IPS-11a (cell line): ENCODE measurements at regions not wholly inside any gene's neighbourhood (a gene's known extent, or its start where the extent isn't known, plus 50 kb on each side); places are given as distances from the start of the nearest gene placed in this dataset.

Source experiments
- H3K4me3 ChIP-seq: one replicate; pipeline ENCODE4 v1.5.1; 2013; ENCODE audit warnings: low read depth, low read length, control low read depth

DNA sequence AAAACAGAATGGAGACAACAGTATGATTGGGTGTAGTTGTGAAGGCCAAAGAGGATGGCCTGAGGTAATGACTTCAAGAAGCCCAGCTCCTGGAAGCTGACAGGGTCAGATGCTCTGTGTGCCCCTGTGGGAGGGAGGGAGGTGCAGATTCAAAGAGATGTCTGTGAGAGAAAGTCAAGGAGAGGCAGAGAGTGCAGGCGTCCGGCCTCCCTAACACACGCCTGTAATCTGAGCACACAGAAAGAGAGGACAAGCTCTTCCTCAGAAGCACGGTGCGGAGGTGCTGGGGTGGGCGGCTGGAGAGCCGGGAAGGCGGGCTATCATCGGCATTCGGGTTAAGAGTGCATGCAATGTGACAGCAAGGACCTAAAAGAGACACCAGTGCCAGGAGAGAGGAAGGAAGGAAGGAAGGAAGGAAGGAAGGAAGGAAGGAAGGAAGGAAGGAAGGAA is 238.2 kb upstream of the HES1 start:
- H3K4me3 ChIP-seq, result no peak overlapping the region

DNA sequence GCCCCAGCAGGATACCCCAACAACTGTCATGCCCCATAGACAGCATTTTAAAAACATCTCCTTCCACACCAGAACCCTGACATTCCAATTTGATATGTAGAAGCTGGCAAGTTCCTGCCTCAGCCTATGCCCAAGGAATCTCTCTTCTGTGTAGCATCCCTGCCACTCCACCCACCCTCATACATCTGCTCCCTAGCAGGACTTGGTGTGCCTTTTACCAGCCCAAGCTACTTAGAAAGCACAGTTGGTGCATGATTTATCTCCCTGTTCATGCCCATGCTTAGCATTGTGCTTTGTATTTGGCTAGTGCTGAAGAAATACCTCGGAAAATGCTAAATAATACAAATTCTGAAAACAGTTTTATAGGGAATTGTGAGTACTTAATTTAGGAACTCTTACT is 236.9 kb upstream of the HES1 start:
- H3K4me3 ChIP-seq, result no peak overlapping the region

DNA sequence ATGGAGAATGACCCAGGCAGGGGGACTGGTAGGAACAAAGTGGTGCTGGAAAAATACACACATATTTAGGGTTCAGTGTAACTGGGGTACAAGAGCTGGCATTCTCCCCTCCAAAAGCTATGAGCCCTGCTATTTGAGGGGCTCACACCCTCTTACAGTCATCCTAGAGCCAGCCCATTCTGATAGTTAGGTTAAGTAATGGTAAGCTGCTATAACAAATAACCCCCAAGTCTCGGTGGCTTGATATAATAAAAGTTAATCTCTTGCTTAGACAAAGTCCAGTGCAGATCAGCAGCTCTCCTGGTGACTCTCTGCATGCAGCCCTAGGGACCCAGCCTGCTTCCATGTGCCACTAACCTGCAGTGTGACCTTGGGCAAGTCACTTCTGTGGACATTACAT is 234.9 kb upstream of the HES1 start:
- no peak overlapping the region for H3K4me3 ChIP-seq

DNA sequence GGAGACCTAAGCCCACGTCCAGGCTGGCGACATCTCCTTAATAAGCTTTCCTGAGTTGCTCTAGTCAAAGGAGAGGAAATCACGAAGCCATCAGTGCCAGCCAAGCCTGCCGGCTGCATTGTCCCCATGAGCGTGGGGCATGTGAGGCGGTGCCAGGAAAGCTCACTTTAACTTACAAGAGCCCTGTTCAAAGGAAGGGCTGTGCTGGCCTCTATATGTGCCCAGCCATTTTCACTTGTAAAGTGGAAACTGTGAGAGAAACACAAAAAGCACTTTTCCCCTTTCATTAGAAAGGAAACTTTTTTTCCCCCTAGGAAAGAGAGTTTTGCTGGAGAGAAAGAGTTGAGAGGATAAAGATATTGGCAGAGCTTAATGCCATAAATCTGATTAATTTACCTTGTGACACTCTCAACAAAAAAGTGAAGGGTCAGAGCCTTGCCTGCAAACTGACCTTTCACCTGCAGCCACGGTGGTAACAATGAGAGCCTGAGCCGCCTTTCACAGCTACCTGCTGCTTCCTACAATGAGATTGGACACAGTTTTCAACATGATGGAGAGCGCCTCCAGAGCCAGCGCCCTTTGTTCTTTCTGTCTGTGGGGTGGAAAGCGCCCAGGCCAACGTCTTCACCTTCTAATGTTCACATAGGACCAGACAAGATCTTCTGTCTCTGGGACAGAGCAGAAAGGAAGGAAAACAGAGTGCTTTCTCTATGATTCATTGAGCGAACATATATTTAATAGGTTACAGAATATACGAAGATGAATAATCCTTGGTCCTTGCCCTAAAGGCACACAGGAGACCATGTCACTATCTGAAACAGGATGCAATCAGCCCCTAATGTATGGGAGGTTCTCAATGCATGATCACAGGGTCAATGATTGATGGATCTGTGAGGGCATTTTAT is 233.1 kb upstream of the HES1 start:
- H3K4me3 ChIP-seq, result no peak overlapping the region

DNA sequence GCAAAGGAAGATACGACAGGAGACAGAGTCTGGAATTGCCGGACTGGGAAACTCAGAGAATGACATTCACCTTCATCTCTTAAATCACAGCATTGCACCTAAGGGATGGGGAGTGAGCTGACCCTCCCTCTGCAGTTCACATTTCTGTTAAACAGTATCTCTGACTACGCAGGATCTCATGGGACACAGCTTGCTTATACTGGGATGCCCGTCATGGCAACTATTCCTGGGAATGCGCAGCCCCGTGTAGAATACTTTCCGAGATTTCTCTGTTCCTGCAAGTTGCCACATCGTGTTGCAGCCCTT is 232.5 kb upstream of the HES1 start:
- no peak overlapping the region for H3K4me3 ChIP-seq

DNA sequence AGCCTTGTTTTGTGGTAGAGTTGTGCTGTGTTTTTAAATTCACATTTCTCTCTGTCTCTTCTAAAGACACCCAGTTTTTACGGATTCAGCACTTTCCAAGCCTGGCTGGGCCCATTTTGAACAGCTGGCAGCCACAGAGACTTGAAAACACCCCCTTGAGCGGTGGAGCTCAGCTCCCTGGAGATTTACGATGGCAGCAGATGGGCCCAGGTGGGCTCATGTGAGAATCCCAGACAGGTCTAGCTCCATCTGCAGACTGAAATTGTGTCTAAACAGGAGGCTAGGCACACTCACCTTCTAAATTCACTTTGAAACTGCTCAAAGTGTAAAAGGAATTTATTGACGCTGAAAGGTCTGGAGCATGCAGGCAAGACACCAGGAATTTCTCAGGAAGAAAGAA is 232.0 kb upstream of the HES1 start:
- H3K4me3 ChIP-seq, result no peak overlapping the region

DNA sequence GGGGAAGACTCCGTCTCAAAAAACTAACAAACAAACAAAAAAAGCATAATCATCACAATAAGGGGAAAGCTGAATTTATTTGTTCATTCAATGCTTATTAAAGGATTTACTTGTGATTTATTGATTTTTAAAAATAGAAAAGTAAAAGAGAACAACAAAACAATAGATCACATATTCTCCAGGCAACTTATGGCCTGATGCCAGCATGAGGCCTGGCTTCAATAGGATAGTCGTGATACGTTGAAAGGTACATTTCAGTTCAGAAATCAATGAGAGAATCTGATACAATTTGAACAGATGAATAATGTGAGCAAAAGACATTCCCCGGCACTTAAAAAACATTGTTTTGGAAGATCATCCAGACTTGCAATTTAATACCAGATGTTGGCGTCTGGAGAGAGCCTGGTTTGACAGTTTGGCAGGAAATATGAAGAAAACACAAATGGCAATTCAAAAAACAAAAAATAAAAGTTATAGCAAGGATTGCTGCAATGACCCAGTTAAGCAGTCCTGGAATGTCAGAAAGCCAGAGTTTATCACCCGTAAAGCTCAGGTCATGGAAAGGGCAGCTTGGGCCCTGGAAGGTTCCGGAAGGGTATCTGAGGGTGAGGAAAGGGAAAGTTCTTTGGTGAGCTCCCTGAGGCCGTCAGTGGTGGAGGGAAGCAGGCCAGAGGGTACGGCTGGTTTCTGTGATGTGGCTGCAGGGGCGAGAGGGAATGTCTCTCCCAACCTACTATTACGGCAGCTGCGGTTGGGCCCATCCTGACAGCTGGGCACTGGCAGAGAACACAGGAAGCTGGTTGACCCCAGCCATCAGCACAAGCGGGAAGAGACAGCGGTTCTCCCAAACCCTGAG is 230.2 kb upstream of the HES1 start:
- no peak overlapping the region for H3K4me3 ChIP-seq

DNA sequence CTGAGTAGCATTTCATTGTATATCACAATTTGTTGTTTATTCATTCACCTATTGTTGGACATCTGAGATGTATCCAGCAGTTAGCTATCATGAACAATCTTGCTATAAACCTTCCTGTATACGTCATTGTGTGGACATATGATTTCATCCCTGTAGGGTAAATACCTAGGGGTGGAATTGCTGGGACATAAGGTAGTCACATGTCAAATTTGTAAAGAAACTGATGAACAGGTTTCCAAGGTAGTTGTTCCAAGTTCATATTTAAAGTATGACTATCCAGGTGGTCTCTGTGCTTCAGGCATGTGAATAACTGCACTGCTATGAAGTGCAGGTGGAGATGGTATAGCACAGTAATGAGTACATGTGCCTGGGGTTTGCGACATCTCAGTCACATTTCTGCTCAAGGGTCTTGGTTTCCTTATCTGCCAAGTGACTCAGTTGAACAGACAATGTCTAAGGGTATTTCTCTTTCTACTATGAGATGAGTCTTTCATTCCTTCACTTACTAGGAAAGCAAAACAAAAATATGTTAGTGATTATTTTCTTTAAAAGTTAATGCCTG is 229.0 kb upstream of the HES1 start:
- no peak overlapping the region for H3K4me3 ChIP-seq

DNA sequence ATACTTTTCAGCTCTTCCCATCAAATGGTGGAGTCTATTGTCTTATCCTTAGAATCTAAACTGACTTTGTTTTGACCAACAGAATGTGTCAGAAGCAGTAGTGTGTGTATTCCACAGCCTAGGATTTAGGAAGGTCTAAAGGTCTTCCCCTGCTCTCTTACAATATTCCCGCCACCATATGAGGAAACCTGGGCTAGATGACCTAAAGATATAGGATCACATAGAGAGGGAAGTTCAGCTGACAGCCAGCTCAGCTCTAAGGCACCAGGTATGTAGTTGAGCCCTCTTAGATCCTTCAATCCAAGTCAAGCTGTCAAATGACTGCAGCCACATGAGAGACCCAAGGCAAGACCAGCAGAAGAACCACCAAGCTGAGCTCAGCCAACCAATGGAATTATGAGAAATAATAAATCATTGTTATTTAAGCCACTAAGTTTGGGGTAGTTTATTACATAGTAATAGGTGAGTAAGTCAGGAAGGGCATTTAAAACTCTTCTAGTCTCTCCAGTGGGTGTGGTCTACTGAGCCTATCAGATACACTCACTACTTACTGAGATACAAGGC is 227.7 kb upstream of the HES1 start:
- H3K4me3 ChIP-seq, result no peak overlapping the region

DNA sequence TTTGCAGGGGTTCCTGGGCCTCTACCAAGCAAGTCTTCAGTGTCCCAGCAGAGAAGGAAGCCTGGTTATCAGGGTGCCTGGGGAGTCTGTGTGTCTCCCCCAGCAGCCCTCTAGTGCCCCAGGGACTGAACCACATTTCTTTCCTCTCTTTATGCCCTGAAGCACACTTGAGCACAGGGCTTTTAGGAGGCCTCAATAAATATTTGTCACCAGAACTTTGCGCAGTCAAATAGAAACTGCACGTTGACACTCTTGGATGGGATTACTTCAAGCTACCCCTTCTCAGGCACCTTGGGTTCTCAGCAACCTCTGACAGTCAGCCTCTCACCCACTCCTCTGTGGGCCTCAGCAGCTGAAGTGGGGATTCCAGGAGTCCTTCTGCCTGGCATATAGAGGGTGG is 226.6 kb upstream of the HES1 start:
- H3K4me3 ChIP-seq, result no peak overlapping the region

DNA sequence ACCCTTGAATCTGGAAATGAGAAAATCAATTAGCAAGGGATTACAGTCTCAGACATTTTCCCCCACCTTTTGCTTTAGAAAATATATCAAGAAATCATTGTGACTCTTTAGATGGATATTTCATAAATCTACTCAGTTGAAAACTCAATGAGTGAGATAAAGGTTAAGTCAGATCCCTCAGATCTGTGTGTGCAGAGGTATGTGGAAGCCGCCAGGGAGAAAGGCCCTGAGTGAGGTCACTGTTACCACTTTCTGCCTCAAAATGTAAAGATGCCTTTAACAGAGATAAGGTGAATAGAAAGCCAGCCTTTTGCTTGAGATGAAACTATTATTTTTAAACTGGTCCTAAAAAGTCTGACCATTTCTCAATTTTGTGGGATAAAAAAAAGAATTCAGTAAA is 225.6 kb upstream of the HES1 start:
- H3K4me3 ChIP-seq, result no peak overlapping the region

DNA sequence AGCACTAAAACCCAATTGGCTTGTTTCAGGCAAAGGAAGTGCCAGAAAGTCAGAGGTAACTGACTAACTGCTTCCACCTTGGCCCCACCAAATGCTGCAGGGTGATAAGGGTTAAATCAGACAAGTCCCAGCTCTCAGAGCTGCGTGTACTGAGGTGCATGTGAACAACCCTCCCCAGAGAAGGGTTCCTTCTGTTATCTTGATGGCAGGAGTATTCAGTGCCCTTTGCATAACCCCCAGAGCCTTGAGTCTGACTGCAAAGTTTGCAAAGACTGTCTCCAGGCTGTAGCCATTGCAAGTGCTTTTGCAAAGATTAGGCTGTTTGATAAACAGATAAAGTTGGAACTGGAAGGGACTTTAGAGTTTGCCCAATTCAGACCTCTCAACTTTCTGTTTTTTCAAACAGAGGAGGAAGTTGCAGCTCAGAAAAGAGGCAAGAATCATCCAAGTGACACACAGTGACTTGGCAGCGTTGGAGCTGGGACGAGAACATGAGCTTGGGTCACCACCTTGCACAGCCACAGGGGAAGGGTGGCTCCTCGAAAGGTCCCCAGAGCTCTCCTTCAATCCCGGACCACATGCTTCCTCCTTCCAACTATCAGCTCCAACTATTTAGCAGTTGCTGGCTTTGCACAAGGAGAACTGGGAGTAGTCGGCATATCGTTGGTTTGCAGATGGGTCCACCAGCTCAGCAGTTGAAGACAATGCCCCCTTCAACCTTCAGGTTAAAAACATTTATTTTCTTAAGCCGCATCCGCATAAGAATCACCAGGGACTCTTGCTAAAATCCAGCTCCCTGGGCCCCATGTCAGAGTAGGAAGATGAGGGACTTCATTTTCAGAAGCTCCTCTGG is 224.8 kb upstream of the HES1 start:
- no peak overlapping the region for H3K4me3 ChIP-seq

DNA sequence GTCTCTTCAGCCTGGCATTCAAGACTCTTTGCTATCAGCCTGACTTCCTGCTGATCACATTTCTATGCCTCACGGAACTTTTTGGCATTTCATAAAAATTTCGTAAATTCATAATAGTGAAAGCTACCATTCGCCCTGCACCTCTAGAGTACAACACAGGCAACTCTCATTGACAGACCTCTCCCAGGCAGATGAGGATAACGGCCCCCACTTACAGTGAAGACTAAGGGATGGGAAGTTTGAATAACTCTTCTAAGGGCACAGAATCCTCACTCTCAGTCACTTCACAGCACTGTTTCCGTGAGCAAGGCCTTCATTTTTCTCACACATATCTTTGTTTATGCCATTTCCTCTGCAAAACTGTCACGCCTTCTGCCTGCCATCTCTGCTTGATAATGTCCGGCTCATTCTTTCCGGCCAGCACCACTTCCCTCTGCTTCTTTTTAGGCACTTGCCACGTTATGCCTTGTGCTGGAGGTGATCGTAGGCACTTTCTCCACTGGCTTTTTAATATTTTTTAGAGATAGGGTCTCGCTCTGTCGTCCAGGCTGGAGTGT is 224.1 kb upstream of the HES1 start:
- no peak overlapping the region for H3K4me3 ChIP-seq

DNA sequence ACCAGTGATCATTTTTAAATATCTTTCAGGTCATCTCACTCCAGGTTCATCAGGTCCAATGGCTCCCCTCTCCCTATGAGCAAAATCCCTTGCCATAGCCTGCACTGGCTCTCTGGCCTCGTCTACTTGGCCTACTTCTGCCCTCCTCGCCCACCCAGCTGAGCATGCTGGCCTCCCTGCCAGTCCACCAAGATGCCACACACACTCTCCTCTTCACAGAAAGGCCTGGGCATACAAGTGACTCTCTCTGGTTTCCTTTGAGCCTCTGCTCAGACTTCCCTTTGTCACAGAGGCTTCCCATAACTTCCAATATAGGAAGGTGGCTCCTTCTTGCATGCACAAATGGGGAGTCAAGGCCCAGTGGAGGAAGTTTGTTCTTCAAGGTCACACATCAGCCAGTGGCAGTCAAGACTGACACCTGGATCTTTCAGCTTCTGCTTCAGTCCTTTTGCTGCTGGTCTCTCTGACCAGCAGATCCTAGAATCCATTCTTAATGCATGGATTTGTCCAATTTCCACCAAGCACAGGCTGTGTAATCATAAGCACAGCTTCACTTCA is 223.2 kb upstream of the HES1 start:
- no peak overlapping the region for H3K4me3 ChIP-seq

DNA sequence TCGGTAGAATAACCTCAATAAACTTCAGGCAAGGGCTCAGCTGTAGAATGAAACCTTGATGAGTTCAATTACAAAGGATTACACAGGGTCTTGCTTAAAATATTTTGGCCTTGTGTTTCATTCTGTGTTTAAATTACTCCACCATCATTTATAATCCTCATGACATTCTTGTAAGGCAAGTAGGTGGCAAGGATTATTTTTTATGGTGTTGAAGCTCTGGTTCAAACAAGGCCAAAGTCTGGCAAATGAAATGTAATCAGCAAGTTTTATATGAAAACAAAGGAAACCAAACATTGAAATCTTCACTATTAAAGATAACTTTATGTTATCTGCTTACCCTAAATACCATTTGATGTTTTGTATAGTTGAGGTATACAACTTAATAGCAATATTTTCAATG is 221.3 kb upstream of the HES1 start:
- H3K4me3 ChIP-seq, result no peak overlapping the region

DNA sequence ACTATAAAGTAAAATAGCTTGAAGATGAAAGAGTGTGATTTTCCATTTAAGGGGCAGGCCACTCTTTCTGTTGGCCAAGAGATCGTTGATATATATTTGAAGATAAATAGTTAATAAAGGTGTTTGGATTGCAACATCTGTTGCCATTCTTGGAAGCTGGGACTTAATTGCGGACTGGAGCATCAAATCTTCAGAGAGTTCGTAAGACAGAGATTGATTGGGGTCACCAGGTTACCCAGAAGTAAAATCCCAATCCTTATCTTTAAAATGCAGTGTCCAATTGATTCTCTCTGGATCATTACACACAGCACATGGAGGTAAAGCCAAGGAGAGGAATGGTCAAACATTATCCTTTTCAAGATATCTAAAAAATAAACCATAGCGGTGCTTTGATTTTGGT is 220.8 kb upstream of the HES1 start:
- H3K4me3 ChIP-seq, result no peak overlapping the region

DNA sequence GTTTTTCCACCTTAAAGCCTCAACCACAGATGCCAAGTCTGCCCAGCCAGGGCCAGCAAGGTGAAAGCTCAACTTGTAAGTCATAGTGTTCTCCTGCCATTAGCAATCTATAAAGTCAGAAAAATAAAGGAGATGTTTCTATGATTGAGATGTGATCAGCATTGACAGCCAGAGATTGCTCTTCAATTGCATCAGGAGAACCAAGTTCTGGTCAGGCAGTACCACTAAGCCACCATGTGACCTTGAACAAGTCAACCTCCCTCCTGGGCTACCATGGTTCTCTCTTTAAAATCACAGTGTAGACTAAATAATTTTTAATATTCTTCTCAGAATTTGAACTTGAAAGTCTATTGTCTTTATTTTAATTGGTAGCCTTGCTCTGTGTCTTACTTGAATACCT is 220.3 kb upstream of the HES1 start:
- no peak overlapping the region for H3K4me3 ChIP-seq

DNA sequence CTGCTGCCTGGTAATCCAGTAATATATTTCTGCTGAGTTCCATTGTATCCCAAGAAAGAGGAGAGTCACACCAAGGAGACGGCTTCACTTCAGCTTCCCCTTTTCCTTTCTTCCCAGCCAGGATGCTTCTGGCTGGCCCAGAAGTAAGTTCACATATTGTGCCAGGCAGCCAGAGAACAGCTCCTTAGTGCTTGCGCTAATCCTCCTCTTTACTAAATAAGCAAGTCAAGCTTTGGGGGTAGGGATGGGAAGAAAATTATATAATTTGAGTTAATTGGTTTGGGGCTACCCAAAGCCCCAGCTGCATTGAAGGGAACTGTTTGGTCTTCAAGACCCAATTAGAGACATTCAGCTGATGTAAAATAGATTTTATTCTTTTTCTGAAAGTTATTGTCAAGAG is 218.8 kb upstream of the HES1 start:
- no peak overlapping the region for H3K4me3 ChIP-seq

DNA sequence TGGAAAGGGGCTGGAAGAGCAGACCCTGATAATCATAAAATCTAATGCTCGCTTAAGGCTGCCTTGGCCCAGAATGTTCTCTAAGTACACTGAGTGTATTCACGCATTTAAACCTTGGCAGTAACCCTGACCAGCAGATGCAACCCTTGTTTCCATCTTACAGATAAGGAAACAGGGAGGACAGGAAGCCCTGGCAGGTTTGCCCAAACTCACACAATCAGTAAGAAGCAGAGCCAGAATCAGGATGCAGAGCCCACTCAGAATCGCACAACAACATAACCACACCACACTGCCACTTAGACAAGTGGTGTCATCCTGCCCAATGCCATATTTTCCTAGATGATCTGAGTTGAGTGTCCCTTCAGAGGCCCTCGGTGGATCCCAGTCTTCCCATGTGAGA is 214.5 kb upstream of the HES1 start:
- H3K4me3 ChIP-seq, result no peak overlapping the region
